ENCODE measurements at regions not wholly inside any gene's neighbourhood (a gene's known extent, or its start where the extent isn't known, plus 50 kb on each side); places are given as distances from the start of the nearest gene placed in this dataset.

DNA sequence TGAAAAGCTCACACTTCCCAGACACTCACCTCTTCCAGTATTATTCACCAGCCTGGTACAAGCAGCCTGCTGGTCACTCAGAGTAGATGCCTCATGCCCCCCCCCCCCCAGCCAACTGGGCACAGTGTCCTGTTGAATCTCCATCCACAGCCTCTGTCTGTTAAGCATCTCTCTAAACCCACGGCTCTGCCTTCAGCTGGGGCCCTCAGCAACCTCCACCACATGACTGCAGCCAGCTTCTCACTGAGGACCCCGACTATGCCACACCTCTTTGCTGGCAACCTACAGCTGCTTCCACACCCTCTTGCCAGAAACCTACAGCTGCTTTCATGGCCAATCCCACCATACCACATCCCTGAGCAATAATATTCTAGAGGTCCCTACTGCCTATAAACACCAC, 113.1 kb downstream of the RHOU start:
- no peak for DNase-seq (ENCODE audit: low read depth, low spot score)

- DNase-seq (ENCODE audit: low read depth, low spot score): peak; percentile 69
These were observed 113.8 kb downstream of the RHOU start for GRCh38 chr1:228849011-228849541.

DNA sequence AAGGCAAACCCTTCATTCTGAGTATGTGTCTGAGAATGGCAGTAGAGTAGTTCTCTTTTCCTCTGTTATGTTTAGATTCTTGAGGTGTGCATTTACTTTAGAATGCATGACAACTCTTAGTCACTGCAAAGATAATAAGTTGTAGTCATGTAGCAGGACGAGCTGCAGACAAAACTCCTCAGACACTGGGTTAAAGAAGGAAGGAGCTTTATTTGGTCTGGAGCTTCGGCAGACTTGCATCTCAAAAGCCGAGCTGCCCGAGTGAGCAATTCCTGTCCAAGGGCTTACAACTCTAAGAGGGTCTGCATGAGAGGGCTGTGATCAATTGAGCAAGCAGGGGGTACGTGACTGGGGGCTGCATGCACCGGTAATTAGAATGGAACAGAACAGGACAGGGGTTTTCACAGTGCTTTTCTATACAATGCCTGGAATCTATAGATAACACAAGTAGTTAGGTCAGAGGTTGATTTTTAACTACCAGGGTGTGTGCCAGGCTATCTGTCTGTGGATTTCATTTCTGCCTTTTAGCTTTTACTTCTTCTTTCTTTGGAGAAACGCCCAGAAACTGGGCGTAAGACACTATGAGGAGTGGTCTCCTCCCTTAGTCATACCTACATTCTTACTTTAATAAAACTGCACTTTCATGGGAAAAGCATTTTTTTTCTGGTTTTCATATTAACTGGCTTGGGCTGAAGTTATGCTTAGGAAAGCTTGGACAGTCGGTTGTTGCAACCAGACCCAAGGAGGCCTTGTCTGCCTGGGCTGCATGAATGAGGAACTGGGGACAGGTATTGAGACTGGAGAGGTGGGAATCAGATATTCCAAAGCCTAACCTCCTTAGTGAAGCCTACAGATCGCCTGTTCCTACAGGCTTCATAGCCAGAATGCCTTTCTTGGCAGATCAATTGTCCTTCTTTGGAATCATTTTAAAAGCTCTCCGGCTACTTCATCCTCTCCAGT, 115.1 kb downstream of the RHOU start:
- DNase-seq (ENCODE audit: low read depth, low spot score): no peak

- DNase-seq (ENCODE audit: low read depth, low spot score): no peak
These were observed 115.9 kb downstream of the RHOU start for GRCh38 chr1:228851193-228851592.

DNA sequence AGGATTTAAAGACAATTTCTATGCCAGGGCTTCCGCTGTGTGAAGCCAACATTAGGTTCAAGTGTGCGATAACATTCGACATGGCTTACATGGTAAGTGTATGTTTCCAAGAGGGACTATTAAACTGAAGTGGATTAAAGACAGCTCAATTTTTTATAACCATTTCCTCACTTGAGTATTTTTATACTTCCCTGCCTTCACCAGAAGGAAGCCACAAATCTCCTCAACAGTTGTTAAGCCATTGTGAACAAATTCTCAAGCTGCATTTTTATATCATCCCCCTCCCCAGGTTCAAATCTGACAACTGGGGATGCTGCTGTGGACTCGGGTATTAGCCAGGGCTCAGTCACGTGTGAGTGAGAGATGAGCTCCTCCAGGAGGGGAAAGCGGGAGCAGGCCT, 116.3 kb downstream of the RHOU start:
- no peak for DNase-seq (ENCODE audit: low read depth, low spot score)

DNA sequence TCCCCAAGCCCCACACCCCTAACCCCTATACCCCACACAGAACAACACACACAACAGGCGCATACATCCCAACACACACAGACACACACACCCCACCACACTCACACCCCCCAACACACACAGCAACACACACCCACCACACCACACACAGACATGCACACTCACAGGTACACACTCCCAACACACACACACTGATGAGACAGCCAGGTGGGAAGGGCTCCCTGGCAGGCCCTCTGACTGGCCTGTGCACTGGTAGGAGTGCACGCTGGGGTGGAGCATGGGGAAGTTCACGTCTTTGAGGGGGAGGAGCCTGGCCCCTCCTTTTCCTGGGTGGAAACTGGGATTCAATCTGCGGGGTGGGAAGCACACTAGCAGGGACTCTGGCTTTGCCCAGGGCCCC, 116.7 kb downstream of the RHOU start:
- no peak for DNase-seq (ENCODE audit: low read depth, low spot score)

GRCh38 chr1:228852511-228853088, 117.3 kb downstream of the RHOU start:
- DNase-seq (ENCODE audit: low read depth, low spot score): no peak

- no peak for DNase-seq (ENCODE audit: low read depth, low spot score)
These were observed 117.9 kb downstream of the RHOU start for GRCh38 chr1:228853191-228853590.

- no peak for DNase-seq (ENCODE audit: low read depth, low spot score)
These were observed 118.4 kb downstream of the RHOU start for GRCh38 chr1:228853637-228854036.

DNA sequence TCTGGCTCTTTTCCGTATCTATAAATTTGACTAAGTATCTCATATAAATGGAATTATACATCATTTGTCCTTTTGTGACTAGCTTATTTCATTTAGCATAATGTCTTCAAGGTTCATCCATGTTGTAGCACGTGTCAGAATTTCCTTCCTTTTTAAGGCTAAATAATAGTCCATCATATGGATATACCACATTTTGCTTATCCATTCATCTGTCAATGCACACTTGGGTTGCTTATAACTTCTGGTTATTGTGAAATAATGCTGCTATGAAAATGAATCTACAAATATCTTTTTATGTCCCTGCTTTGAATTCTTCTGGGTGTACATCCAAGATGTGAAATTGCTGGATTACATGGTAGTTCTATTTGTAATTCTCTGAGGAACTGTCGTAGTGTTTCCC, 119.6 kb downstream of the RHOU start:
- DNase-seq (ENCODE audit: low read depth, low spot score): no peak

DNA sequence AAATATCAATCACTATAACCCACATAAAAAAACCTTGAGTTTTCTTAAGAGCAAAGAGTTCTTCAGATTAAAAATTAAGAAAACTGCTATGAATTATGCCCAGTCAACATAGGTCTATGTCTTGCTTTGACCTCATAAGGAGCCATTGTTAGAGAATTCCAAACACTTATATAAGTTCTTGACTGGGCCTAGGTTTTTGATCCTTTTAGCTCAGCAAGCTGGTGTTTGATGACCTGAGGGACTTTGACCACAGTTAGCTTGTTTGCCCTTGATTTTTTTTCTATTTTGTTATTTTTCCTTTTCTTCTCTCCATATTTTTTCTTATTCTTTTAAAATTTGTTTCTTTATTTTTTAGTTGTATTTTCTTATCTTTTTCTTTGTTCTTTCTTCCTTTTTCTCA, 122.3 kb downstream of the RHOU start:
- no peak for DNase-seq (ENCODE audit: low read depth, low spot score)

DNA sequence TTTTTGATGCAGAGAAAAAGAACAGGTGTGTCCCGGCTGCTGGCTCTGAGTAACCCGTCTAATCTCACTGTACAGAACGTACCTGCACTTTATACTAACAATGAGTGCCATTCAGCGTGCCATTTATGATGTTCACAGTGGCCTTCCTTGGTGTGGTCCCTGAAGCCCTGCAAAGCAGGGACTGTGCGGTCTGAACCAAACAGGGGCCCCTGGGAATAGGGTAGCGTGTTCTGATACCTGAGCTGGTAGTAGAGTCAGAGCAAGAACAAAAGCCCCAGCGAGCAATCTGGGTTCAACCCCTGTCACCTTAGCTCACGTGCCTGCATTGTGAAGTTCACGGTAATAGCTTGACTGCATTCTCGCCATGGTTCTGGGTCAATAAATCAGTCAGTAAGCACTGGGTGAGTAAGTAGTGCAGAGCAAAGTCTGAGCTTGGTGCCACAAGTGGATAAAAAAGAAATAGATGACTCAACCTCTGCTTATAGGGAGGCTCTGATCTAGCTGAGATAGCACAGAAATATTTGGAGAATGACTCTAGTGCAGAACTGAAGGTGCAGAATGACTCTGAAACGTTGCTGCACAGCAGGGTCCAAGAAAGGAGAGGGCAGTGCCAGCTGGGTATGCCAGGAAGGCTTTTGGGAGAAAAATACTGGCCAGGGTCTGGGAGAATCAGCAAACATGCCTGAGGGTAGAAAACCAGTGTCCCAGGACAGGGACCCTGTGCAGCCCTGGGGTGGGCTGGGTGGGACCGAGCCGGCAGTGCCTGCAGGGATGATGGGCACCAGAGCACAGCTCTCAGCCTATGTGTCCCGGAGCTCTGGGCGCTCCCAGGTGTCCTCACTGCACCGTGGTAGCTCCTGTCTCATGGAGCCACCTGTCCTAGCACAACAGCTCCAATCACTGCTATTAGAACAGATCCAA, 125.9 kb downstream of the RHOU start:
- DNase-seq (ENCODE audit: low read depth, low spot score): no peak

DNA sequence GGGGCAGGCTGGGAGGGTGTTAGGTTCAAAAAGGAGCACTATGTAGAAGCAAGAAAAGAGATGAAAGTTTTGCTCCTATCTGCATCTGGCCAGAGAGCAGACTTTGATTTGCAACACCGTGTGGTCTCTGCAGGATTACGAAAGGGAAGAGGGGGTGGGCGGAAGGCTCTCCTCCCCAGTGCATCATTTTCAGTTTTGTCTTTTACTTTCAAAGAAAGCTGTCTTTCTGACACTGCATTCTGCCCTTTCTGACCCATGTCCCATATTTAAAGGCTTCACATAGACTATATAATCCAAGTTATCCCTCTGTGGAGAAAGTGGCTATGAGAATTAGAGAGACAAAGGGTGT, 126.5 kb downstream of the RHOU start:
- no peak for DNase-seq (ENCODE audit: low read depth, low spot score)

GRCh38 chr1:228862542-228863505, 127.5 kb downstream of the RHOU start:
- DNase-seq (ENCODE audit: low read depth, low spot score): no peak

- DNase-seq (ENCODE audit: low read depth, low spot score): no peak
These were observed 128.5 kb downstream of the RHOU start for GRCh38 chr1:228863776-228864175.

- DNase-seq (ENCODE audit: low read depth, low spot score): no peak
These were observed 130.5 kb downstream of the RHOU start for GRCh38 chr1:228865627-228866330.

DNA sequence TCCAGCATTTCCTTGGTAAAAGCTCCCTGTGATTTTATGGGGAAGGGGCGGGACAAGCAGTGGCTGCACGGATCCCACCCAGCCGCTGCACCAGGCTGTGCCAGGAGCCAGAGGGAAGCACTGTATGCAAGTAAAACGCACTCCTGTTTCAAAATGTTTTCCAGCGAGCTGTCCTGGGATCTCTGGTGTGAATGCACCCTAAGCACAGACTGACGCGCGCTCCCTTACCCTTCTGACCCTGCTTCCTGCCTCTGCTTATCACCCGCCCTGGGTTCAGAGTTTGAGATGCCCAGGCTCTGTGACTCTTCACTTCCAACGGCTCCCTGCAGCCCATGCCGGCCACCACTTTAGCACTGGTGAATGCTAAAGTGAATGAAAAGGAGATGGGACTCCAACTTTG, 131.2 kb downstream of the RHOU start:
- DNase-seq (ENCODE audit: low read depth, low spot score): peak; percentile 72

- DNase-seq (ENCODE audit: low read depth, low spot score): peak; percentile 71
These were observed 132.1 kb downstream of the RHOU start for GRCh38 chr1:228867108-228867950.

Data from ELF-1 (cell line).